ENCODE measurements at regions not wholly inside any gene's neighbourhood (a gene's known extent, or its start where the extent isn't known, plus 50 kb on each side); places are given as distances from the start of the nearest gene placed in this dataset.

- Histone ChIP-seq H3K4me2 (ENCODE audit: control insufficient read depth, extremely low read depth, insufficient read depth, low read depth, low read length) (no peak overlapping the region), H3K36me3 (ENCODE audit: control insufficient read depth in 2 of 2, extremely low read depth in 1 of 2, insufficient read depth in 2 of 2, low read length in 2 of 2) (no peaks in the 10 kb centered on the region), H3K9ac (ENCODE audit: control insufficient read depth, extremely low read depth, insufficient read depth, low read length) (no peak overlapping the region), H4K20me1 (ENCODE audit: control insufficient read depth, extremely low read depth, insufficient read depth, low read length) (no peaks in the 10 kb centered on the region), H3K27me3 (ENCODE audit: control insufficient read depth, extremely low read depth, insufficient read depth, low read length) (no peaks in the 10 kb centered on the region), H3K27ac (ENCODE audit: control insufficient read depth, insufficient read depth, low read length) (no peak overlapping the region), H2AFZ (ENCODE audit: control insufficient read depth, low read length) (no peak overlapping the region), H3K9me3 (ENCODE audit: control insufficient read depth, low read depth, low read length) (no peaks in the 10 kb centered on the region), H3K9me1 (ENCODE audit: control insufficient read depth, extremely low read depth, insufficient read depth, low read length) (no peaks in the 10 kb centered on the region), H3K79me2 (ENCODE audit: control insufficient read depth, insufficient read depth, low read length) (no peaks in the 10 kb centered on the region), H3K4me1 (ENCODE audit: control insufficient read depth, extremely low read depth, insufficient read depth, low read length) (no peaks in the 10 kb centered on the region), H3K4me3 (ENCODE audit: control insufficient read depth in 2 of 3, extremely low read depth in 1 of 3, insufficient read depth in 2 of 3, low read depth in 1 of 3, low read length in 3 of 3) (no peak overlapping the region)
- dilution Hi-C loops (cut with MboI; ENCODE audit: extremely low pct_ligation_motif_present, low sequenced_read_pairs), result no loop called here
- DNase-seq (ENCODE audit: low read depth, low spot score), result no peak
- no peak for TF ChIP-seq EZH2 (IDR thresholded peaks at IDR 0.05; ENCODE audit: low read length)
- TF ChIP-seq, protein P1, sequence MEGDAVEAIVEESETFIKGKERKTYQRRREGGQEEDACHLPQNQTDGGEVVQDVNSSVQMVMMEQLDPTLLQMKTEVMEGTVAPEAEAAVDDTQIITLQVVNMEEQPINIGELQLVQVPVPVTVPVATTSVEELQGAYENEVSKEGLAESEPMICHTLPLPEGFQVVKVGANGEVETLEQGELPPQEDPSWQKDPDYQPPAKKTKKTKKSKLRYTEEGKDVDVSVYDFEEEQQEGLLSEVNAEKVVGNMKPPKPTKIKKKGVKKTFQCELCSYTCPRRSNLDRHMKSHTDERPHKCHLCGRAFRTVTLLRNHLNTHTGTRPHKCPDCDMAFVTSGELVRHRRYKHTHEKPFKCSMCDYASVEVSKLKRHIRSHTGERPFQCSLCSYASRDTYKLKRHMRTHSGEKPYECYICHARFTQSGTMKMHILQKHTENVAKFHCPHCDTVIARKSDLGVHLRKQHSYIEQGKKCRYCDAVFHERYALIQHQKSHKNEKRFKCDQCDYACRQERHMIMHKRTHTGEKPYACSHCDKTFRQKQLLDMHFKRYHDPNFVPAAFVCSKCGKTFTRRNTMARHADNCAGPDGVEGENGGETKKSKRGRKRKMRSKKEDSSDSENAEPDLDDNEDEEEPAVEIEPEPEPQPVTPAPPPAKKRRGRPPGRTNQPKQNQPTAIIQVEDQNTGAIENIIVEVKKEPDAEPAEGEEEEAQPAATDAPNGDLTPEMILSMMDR (optimal IDR thresholded peaks at IDR 0.05 in 1 of 3, IDR thresholded peaks at IDR 0.05 in 1 of 3, conservative IDR thresholded peaks at IDR 0.05 in 1 of 3; ENCODE audit: extremely low read depth in 1 of 3, insufficient read depth in 2 of 3, low read length in 3 of 3), result no peak
- no peak for FAIRE-seq
Measured at GRCh38 chr13:22189176-22190048, 518.5 kb downstream of the FGF9 start.

- no peaks in the 10 kb centered on the region for H3K9me1 ChIP-seq (ENCODE audit: control insufficient read depth, extremely low read depth, insufficient read depth, low read length)
- no peaks in the 10 kb centered on the region for H3K27me3 ChIP-seq (ENCODE audit: control insufficient read depth, extremely low read depth, insufficient read depth, low read length)
- no peak overlapping the region for H3K4me2 ChIP-seq (ENCODE audit: control insufficient read depth, extremely low read depth, insufficient read depth, low read depth, low read length)
- no peak overlapping the region for H3K9ac ChIP-seq (ENCODE audit: control insufficient read depth, extremely low read depth, insufficient read depth, low read length)
- H3K4me3 ChIP-seq (ENCODE audit: control insufficient read depth in 2 of 3, extremely low read depth in 1 of 3, insufficient read depth in 2 of 3, low read depth in 1 of 3, low read length in 3 of 3), result no peak overlapping the region
- H3K27ac ChIP-seq (ENCODE audit: control insufficient read depth, insufficient read depth, low read length), result no peak overlapping the region
- no peaks in the 10 kb centered on the region for H4K20me1 ChIP-seq (ENCODE audit: control insufficient read depth, extremely low read depth, insufficient read depth, low read length)
- H3K4me1 ChIP-seq (ENCODE audit: control insufficient read depth, extremely low read depth, insufficient read depth, low read length), result no peaks in the 10 kb centered on the region
- no peak for FAIRE-seq
- DNase-seq (ENCODE audit: low read depth, low spot score), result no peak
- dilution Hi-C loops (cut with MboI; ENCODE audit: extremely low pct_ligation_motif_present, low sequenced_read_pairs), result no loop called here
- H3K9me3 ChIP-seq (ENCODE audit: control insufficient read depth, low read depth, low read length), result no peaks in the 10 kb centered on the region
- no peak overlapping the region for H2AFZ ChIP-seq (ENCODE audit: control insufficient read depth, low read length)
- H3K36me3 ChIP-seq (ENCODE audit: control insufficient read depth in 2 of 2, extremely low read depth in 1 of 2, insufficient read depth in 2 of 2, low read length in 2 of 2), result no peaks in the 10 kb centered on the region
- H3K79me2 ChIP-seq (ENCODE audit: control insufficient read depth, insufficient read depth, low read length), result no peaks in the 10 kb centered on the region
- TF ChIP-seq, protein P1 (optimal IDR thresholded peaks at IDR 0.05 in 1 of 3, IDR thresholded peaks at IDR 0.05 in 1 of 3, conservative IDR thresholded peaks at IDR 0.05 in 1 of 3; ENCODE audit: extremely low read depth in 1 of 3, insufficient read depth in 2 of 3, low read length in 3 of 3), result no peak
- no peak for TF ChIP-seq EZH2 (IDR thresholded peaks at IDR 0.05; ENCODE audit: low read length)
Measured at GRCh38 chr13:22193070-22193469, 522.2 kb downstream of the FGF9 start.

Measured in keratinocyte (primary cell).